Spleen (tissue), 7 donors: ENCODE measurements at regions not wholly inside any gene's neighbourhood (a gene's known extent, or its start where the extent isn't known, plus 50 kb on each side); places are given as distances from the start of the nearest gene placed in this dataset.

Source experiments
- CTCF ChIP-seq, 11 experiments: fragments of 200-600 bp in 7 of 11; fragments of 450-650 bp in 4 of 11; sonication (generic) in 4 of 11; IDR thresholded peaks in 8 of 11; conservative IDR thresholded peaks in 3 of 11; 1 replicate in 7 of 11; 2 replicates in 4 of 11; pipeline versions ENCODE4 v1.4.0 to v1.8.0; 2016 to 2021; ENCODE audit warnings: antibody characterized with exemption in 11 of 11, inconsistent platforms in 4 of 11, mild to moderate bottlenecking in 1 of 11
- POLR2A ChIP-seq, 3 donors: fragments of 450-650 bp; IDR thresholded peaks; one replicate each; pipeline ENCODE4 v1.5.1; 2017; ENCODE audit warnings: antibody characterized with exemption in 3 of 3, mild to moderate bottlenecking in 1 of 3
- donor health status: DM: no; HTN: no; CAD: no; lungs with moderate emphysema.
- donor health status: DM: no; HTN: no; CAD: no.
- donor health status: DM: no; HTN: no; CAD: no.

GRCh38 chr4:30454504-30454903 is 265.7 kb upstream of the PCDH7 start:
- TF ChIP-seq CTCF (IDR thresholded peaks at IDR 0.05 in 8 of 11, conservative IDR thresholded peaks at IDR 0.05 in 3 of 11) (no peak), POLR2A (IDR thresholded peaks at IDR 0.05) (no peak)
